NCI-H146 treated with DMSO at 0.1 percent for 48 hours (cell line): ENCODE measurements at regions not wholly inside any gene's neighbourhood (a gene's known extent, or its start where the extent isn't known, plus 50 kb on each side); places are given as distances from the start of the nearest gene placed in this dataset.
"Not testable (repeated sequence)": the region's sequence is repeated elsewhere in the genome, so short reads cannot be mapped to it uniquely, and the experiment has no call there.

ENCODE experiments used
- DNase-seq: peaks from one replicate; lab custom pipeline; 2025; ENCODE audit not compliant: unreplicated experiment; lab: John Stamatoyannopoulos, UW

- no peak for DNase-seq
Measured at GRCh38 chr1:218904416-218904815, 269.3 kb upstream of the LYPLAL1 start.

- DNase-seq: no peak
Measured at GRCh38 chr1:218916720-218917119, 257.0 kb upstream of the LYPLAL1 start.

DNA sequence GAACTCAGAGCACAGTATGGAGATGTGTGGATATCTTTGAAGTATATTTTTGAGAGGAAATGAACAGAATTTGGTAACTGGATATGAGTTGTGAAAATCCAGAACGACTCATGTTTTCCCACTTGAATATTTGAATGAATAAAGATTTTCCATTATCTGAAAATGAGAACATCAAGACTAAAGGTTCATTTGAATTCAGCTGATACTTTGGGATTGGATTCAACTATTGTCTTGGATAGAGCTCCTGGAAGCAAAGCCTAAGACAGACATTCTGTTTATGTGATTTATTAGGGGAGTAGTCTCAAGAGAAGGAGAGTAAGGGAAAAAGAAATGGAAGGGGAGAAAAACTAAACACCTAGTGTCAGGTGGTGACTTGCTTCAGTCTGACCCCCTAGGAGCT, 256.0 kb upstream of the LYPLAL1 start:
- no peak for DNase-seq

DNA sequence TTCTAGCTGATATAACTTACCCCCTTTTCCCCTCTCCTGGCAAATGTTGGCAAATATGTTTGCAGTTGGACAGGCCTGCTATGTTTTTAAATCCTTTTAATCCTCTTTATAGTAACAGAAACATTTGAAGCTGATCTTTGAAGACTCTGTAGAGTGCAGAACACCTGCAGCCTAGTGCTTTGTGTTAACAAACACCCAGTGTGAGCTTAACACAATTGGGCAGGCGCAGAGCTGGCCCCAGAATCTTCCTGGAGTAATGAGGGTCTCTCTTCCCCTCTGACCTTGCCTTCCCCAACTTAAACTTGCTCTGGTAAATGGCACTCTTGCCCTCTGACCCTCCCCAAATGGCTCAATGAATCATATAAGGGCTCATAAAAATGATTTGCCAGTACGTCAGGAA, 247.9 kb upstream of the LYPLAL1 start:
- DNase-seq: no peak

GRCh38 chr1:218926631-218927030, 247.0 kb upstream of the LYPLAL1 start:
- DNase-seq: no peak

DNA sequence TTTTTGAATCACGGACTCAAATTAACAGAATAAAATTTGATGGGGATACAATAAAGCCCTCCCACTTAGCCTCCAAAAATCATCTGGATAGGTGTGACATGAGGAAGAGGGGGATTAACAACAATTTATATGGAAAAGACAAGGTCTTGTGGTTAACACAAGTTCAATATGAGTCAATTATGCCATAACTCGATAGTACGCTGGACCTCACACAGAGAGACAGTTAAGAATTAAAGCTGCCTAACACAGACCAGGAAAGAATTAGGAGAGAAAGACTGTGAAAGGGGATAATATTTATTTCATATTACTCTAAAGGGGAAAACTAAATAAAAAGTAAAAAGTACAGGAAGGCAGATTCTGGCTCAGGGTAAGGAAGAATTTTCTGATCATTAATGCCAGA, 243.7 kb upstream of the LYPLAL1 start:
- DNase-seq: no peak

DNA sequence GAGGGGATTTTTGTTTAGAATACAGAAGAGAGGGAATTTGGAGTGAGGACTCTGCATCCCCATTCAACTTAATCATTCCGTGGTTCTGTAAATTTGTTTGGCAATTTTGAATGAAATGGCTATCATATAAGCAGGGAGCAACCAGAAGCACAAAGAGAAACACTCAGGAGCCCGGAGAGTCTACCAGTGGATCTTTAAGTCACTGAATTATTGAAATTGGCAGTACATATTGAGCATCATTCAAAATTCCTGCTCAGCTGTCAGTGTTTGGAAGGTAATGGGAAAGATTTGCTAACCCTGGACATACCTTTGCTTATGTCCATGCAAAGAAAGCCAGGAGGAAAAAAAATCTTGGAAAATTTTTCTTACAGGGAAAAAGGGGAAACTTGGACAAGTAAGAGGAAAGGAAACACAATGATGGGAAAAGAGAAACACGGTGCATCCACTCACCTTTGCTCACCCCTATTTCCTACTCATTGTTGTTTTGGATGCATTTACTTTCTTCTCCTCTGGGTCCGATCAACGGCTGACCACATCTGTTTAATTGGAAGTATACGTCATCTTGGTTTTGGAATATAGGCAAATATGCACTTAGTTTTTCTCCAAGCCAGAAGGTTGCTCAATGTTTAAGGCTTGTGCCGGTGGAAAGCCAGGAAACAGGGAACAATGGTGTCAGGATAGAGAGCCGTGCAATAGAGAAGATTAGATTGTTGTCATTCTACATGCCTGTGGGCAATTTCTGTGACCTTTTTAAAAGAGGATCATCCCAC, 243.0 kb upstream of the LYPLAL1 start:
- DNase-seq: no peak

GRCh38 chr1:218931324-218931723, 242.4 kb upstream of the LYPLAL1 start:
- no peak for DNase-seq

- DNase-seq: no peak
Measured at GRCh38 chr1:218933513-218933912, 240.2 kb upstream of the LYPLAL1 start.

DNA sequence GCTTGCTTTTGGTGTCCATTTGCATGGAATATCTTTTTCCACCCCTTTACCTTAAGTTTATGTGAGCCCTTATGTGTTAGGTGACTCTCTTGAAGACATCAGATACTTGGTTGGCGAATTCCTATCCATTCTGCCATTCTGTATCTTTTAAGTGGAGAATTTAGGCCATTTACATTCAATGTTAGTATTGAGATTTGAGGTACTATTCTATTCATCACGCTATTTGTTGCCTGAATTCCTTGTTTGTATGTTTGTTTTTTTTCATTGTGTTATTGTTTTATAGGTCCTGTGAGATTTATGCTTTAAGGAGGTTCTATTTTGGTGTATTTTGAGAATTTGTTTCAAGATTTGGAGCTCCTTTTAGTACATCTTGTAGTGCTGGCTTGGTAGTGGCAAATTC, 238.3 kb upstream of the LYPLAL1 start:
- DNase-seq: not testable (repeated sequence)

GRCh38 chr1:218938259-218938658, 235.4 kb upstream of the LYPLAL1 start:
- no peak for DNase-seq

DNA sequence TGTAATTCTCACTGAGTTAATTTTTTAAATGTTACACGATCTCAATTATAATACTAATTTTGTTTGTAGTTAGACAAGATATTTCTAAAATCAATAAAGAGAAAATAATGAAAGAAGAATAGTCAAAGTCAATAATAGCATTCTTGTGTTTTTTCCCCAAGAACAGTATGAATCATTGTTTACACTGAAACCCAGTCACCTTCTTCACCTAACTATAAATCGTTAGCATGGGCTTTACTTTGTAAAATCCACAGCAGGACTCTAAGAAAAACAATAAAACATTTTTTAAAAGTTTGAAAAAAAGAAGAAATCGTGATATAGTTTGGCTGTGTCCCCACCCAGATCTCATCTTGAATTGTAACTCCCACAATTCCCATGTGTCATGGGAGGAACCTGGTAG, 234.6 kb upstream of the LYPLAL1 start:
- no peak for DNase-seq

GRCh38 chr1:218942431-218942830, 231.2 kb upstream of the LYPLAL1 start:
- DNase-seq: no peak

DNA sequence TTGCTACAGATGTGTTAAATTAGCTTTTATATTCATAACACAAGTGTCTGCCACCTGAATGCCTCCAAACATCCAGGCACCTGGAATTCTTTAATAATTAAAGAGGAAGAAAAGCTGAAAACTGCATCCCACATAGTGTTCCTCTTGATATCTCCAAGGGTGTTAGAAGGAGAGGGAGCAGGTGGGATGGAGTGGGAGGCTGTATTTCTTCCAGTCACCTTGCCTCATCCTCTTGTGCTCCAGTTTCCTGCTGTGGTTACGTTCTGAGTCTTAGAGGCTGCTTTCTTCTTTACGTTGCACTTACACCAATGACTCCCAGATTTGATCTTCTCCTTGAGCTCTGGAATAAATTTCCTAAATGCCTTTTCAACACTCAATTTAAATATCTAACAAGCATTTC, 230.3 kb upstream of the LYPLAL1 start:
- DNase-seq: no peak

DNA sequence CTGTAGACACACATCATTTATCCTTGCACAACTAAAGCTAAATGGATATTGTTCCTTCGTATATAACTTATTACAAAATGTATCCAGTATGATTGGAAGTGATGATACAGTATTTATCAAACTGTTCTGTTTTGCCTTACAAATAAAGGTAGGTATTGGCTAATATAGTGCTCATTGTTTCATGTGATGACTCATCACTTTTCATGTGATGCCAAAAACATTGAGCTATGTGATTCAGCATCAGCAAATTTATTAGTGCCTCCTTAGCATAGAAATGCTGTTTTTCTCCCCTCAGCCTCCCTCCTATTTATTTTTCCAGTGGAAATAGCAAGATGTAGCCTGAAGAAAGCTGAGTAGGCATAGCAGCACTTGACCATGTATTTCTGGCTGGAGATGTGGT, 228.6 kb upstream of the LYPLAL1 start:
- DNase-seq: no peak

- no peak for DNase-seq
Measured at GRCh38 chr1:218946147-218946546, 227.5 kb upstream of the LYPLAL1 start.

- no peak for DNase-seq
Measured at GRCh38 chr1:218948446-218948845, 225.2 kb upstream of the LYPLAL1 start.

DNA sequence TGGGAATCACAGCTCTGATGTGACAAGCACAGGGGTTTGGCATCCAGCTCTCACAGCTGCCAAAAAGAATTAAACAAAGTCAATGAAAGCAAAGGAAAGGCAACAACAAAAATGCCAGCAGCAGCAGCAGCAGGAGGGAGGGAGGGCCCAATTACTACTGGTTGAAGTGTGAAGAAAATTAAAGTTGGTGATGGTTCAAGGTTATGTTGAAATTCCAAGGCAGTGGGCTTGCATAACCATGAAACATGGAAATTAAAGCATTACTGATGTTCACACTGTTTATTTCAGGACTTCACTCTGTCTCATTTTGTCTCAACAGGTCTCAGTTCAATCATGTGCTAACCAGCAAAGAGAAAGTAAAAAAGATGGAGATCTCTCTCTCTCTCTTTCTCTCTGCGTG, 220.3 kb upstream of the LYPLAL1 start:
- DNase-seq: no peak

DNA sequence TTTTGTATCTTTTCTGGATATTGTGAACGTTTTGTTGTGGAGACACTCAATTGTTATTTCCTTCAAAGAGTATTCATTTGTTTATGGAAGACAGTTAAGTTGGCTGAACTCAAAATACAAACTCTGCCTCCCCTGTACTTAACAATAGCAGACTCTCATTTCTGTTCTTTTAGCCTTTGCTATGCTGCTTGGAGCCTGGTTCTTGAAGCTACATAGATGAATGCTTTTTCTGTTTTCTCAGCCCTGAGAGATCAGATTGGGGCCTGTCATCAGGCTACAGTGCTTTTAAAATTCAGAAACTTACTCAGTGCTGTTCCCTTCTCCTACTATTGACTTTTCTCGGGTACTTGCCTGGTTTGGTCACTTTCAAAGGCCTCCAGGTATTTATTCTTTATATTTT, 215.7 kb upstream of the LYPLAL1 start:
- no peak for DNase-seq

GRCh38 chr1:218959784-218960183, 213.9 kb upstream of the LYPLAL1 start:
- DNase-seq: no peak

GRCh38 chr1:218964471-218965185, 209.1 kb upstream of the LYPLAL1 start:
- no peak for DNase-seq

- no peak for DNase-seq
Measured at GRCh38 chr1:218965821-218966220, 207.9 kb upstream of the LYPLAL1 start.

- no peak for DNase-seq
Measured at GRCh38 chr1:218967254-218967653, 206.4 kb upstream of the LYPLAL1 start.
